Peyer's patch (tissue), 4 donors: ENCODE measurements at regions not wholly inside any gene's neighbourhood (a gene's known extent, or its start where the extent isn't known, plus 50 kb on each side); places are given as distances from the start of the nearest gene placed in this dataset.

Experiments used
- CTCF ChIP-seq, 6 experiments: fragments of 450-650 bp in 4 of 6; fragments of 200-600 bp in 2 of 6; sonication (generic) in 1 of 6; IDR thresholded peaks; one replicate each; pipeline ENCODE4 v1.5.1; 2017 to 2019; ENCODE audit warnings: antibody characterized with exemption in 6 of 6, mild to moderate bottlenecking in 3 of 6, moderate library complexity in 1 of 6
- POLR2A ChIP-seq, 2 donors: fragments of 450-650 bp; IDR thresholded peaks; one replicate each; pipeline ENCODE4 v1.5.1; 2017; ENCODE audit warnings: antibody characterized with exemption in 2 of 2, mild to moderate bottlenecking in 2 of 2, moderate library complexity in 2 of 2

- TF ChIP-seq POLR2A (IDR thresholded peaks at IDR 0.05) (no peak), CTCF (IDR thresholded peaks at IDR 0.05) (no peak)
These were observed 98.9 kb upstream of the BLTP1 start for GRCh38 chr4:122053186-122053585.
